Dermis blood vessel endothelial cell (primary cell): ENCODE measurements at regions not wholly inside any gene's neighbourhood (a gene's known extent, or its start where the extent isn't known, plus 50 kb on each side); places are given as distances from the start of the nearest gene placed in this dataset.

Experiments
- DNase-seq: peaks from one replicate; pipeline ENCODE4 v3.0.0; 2010

- no peak for DNase-seq
These were observed 51.1 kb upstream of the TMEM33 start for GRCh38 chr4:41883988-41884734.

DNA sequence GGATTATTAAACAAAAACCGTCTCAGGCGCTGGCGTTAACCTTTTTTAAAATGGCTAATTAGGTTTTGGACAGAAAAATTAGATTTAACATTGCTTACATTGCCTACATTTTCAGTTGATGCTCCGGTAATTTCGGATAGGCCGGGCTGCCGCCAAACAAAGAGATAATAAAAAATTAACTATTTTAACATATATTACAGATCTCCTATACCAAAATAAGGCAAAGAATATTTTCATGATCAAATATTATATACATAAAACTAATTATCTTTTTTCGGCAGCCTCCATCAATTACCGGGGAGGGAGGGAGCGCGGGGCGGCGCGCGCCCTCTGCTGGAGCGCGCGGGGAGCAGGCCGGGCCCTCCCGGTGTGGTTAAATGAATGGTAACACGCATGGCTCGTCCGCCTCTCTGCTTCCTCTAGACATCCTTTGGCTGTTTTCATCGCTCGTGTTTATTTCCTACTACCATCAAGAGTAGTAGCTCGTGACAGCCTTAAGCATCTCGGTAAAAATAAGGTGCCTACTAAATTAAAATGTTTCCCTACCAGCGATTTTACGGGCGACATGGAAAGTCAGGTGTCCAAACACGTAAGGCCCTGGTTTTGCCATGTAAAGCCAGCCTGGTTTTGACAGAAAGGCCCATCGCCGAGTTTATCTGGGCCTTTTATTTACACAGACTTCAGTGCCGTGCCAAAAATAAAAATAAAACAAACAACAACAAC, 52.4 kb upstream of the TMEM33 start:
- peak; percentile 65 for DNase-seq

DNA sequence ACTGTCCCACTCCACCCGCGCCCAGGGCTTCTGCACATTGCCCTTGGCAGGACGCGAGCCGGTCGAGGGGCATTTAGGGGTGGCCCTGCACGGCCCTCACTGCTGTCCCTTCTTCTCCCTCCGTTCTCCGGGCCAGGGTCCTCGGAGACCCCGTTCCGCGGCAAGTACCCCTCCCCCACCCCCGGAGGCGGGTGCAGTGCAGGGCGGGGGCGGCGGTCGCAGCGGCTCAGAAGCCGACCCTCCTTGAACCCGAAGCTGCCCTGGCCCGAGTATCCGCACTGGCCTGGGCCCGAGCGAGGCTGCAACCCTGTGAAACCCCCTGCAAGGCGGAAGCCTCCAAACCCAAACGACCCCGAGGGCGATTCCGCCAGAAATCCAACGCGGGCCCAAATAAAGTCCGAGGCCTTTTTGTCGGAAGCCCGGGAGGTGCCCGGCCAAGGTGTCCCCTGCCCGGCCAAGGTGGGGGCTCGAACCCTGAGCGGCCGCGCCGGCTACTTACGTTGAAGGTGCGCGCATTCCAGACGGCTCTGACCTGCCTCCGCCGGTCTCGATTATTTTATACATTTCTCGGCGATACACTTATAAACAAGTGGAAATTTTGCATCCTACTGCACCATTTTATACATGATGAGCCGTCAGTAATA, 53.1 kb upstream of the TMEM33 start:
- DNase-seq: peak; percentile 5

- DNase-seq: peak; percentile 7
These were observed 54.1 kb upstream of the TMEM33 start for GRCh38 chr4:41880840-41881831.

GRCh38 chr4:41880022-41880837, 55.0 kb upstream of the TMEM33 start:
- DNase-seq: no peak

DNA sequence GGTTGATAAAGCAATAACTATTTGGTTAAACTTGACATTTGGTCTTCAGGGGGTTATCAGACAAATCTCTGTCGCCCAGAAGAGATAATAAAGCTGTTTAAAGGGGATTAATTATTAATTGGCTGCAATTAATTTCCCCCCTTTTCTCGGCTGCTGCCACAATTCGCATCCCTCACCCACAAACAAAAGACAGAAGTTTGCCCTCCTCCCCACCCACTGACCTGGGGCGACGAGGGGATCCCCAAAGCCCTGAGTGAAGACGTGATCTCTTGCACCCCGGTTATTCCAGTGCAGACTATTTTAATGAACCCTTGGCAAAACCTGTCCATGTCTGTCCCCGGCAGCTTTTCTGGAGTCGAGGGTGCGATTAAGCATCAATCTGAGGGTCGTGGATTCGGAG, 55.7 kb upstream of the TMEM33 start:
- no peak for DNase-seq

DNA sequence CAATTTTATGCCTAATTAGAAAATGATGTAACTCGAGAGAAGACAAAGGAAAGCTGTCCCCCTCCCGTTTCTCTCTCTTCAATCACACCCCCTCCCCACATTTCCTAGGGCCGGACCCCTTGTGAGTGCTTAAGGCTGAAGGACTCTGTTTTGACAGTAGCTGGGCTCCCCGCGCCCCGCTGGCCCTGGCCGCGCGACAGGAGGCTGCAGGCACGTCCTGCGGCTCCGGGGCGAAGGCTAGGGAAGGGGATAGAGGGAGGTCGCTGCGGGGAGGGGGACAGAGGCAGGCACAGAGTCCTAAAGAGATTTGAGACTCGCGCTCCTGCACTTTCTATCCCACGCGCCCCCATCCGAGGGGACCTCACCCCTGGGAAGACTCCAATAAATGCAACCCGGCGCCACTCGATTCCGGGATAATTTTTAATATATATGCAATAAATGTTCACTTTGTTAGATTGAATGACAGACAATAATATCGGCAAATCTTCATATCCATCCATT, 56.2 kb upstream of the TMEM33 start:
- DNase-seq: no peak

- no peak for DNase-seq
These were observed 56.9 kb upstream of the TMEM33 start for GRCh38 chr4:41878170-41878969.

DNA sequence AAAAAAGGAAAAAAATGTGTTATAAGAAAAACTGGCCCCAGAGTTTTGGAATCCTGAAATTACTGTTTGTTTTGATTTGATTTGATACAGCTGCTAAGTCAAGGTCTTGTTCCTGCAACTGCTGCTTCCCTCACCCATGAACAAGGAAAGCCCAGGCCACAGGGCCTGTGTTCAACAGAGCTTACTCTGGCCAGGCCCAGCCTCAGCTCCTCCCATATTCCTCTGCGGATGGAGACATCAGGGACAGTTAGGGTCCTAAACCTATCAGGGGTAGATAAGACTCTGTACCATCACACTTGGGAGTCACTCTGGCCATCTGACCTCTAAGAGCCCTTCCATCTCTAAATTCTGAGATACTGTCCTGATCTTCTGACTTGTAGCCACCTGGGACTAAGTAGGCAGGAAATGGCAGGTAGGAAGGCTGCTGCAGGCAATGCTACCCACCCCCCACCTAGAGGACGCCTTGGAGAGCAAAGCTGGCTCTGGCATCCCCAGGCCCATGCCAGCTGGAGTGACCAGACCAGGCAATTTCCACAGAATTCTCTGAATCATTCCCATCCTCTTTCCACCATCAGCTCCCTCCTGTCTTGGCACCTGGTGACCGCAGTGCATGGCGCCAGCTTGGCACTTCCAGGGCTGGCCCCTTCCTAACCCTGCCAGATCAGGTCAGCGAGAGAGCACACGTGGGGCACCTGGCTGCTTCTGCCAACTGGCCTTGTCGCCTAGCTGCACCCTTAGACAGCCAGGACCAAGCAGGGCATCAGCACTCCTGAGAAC, 58.0 kb upstream of the TMEM33 start:
- DNase-seq: no peak

DNA sequence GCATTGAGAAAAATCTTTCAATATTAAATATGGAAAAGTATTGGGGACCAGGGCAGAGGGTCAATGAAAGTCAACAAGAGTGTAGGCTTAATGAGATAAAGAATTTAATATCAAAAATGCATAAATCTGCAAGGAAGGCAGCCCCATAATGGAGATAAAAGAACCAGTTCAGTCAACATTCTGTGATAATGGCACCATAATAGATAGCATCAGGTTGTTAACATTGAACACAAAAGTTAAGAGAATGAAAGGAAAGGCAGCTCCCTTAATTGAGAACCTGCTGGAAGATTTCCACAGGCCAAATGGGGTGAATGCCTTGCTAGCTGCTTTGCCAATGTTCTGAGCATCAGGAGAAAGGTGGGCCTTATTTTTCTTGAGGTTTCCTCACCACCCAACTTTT, 60.4 kb upstream of the TMEM33 start:
- DNase-seq: no peak

GRCh38 chr4:41874398-41874797, 60.8 kb upstream of the TMEM33 start:
- no peak for DNase-seq

GRCh38 chr4:41873380-41874295, 61.6 kb upstream of the TMEM33 start:
- no peak for DNase-seq

DNA sequence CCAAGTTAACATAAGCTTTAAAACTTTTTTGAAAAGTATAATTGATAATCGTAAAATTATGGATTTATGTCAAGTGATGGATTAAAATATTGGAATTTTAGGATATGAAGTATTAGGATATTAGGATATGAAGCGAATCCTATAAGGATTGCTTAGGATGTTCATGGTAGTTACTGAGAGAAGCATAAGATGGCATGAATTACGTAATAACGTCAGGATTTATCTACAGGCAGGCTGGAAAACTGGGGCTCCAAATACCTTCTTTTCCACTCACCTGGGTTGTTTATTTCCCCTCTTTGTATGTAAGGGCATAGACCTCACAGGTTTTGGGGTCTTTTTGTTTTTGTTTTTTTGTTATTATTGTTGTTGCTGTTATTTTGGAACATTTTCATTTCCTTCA, 65.2 kb upstream of the TMEM33 start:
- DNase-seq: no peak

DNA sequence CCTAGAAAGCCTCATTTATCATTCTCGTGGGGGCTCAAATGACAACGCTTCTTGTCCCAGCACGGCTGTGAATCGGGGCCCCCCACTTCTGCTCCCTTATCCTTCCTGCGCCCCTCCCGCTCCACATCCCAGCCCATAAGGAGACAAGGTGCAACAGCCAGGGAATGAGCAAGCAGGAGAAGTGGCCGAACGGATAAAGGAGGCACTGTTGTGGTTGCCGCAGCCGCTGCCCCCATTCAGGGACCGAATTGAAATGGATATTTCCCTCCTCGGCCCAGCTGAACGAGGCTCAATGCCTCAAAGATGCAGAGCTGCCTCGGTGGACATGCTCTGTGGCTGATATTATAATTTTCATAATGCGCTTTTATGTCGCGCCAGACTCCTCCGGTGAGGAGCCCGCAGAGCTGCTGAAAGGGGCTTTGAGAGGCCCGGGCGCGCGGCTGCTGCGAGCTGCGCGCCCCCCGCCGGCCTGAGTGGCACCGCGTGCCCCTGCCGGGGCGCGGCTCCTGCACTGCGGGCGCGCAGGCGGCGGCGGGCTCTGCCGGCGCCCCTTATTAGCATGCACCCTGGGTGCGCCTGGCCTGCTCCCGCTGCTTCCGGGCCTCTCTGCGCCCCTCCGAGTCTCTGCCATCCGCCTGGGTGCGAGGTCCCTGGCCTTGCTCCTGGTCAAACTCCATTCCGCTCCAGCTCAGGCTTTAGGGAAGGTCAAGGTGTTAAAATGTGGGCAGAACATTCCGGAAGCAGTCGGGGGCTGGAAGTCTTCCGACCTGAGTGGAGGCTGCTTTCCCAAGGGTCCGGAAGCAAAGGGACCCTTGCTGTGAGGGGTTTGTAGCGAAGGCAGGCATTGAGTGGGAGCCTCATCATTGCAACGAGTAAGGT, 68.2 kb upstream of the TMEM33 start:
- DNase-seq: no peak

DNA sequence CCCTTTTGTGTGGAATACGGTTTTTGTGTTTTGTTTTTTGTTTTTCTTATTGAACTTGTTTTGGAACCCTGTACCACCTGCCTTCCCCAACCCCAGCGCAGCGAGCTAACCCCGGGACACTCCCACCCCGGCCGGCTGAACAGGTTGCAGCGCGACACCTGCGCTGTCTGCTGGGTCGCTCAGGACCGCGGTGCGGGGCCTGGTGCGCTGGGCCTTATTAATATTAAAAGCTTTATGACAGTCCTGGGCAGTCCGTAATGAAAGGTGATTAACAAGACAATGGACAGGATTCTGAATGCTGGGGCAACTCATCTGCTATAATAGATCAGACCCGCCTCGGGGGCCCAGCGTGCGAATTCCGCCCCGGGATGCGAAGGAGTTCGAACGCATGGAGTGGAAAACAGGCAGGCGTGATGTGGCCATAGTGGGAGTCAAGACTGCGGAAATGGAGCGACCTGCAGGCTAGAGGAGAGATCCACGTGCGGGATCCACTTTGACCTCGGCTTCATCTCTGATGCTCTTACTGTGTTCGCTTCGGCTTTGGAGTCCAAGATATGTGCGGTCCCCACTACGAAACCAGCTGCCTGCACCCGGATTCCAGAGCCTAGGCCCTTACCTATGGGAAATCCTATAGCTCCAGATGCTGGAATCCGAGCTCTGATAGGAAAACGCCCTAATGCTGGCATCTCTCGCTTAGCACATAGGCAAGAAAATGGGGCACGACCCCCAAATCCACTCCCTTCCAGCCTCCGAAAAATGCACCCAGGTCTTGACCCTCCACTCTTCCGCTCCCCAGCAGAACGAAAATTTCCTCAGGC, 69.0 kb upstream of the TMEM33 start:
- no peak for DNase-seq

DNA sequence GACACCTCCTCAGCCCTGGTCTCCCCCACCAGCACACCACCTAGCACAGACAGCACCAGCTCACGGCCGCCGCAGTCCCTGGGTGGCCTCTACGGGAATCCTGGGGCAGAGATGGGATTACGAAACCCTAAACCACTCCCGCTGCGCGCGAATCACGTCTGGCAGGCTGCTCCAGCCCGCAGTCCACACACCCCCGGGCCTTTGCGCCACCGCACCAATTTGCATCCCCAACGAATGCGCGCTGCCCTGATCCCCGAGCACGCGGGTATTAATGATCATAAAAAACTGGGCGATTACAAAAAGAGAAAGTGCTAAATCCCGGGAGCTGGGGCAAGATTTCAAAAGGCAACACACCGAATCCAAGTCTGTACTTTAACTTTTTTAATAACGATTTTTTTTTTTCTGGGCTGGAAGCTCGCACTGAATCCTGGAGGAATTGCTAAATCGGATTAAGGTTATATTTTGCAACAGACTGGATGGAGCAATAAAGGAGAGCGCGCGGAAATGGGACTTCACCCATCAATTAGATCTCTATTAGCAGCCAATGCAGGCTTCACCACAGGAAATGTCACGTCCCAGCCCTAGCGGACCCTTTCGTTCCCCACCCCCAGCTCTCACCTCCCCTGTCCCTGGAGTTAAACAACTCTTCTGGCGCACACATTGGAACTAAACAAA, 69.8 kb upstream of the TMEM33 start:
- no peak for DNase-seq
